ENCODE measurements at regions not wholly inside any gene's neighbourhood (a gene's known extent, or its start where the extent isn't known, plus 50 kb on each side); places are given as distances from the start of the nearest gene placed in this dataset.

DNA sequence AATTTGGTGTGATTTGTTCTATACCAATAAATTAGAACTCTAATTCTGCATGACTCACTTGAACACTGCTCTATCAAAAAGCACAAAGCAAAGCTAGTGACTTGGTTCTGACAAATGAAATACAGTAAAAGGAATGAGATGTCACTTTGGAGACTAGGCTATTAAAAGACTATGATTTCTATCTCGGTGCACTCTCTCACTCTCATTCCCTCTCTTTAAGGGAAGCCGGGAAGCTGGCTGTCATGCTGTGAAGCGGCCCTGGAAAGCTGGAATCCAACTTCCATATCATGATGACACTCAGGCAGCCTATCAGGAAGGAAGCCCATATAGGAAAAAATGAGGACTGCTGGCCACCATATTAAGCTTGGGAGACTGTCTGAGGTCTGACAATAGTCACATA is 590.1 kb upstream of the CBLB start:
- TF ChIP-seq EZH2phosphoT487 (IDR thresholded peaks at IDR 0.05) (no peak), EZH2 (IDR thresholded peaks at IDR 0.05) (no peak)
- TF ChIP-seq, protein P1, sequence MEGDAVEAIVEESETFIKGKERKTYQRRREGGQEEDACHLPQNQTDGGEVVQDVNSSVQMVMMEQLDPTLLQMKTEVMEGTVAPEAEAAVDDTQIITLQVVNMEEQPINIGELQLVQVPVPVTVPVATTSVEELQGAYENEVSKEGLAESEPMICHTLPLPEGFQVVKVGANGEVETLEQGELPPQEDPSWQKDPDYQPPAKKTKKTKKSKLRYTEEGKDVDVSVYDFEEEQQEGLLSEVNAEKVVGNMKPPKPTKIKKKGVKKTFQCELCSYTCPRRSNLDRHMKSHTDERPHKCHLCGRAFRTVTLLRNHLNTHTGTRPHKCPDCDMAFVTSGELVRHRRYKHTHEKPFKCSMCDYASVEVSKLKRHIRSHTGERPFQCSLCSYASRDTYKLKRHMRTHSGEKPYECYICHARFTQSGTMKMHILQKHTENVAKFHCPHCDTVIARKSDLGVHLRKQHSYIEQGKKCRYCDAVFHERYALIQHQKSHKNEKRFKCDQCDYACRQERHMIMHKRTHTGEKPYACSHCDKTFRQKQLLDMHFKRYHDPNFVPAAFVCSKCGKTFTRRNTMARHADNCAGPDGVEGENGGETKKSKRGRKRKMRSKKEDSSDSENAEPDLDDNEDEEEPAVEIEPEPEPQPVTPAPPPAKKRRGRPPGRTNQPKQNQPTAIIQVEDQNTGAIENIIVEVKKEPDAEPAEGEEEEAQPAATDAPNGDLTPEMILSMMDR (IDR thresholded peaks at IDR 0.05) = no peak
- no peak overlapping the region for H3K4me3 Mint-ChIP-seq

DNA sequence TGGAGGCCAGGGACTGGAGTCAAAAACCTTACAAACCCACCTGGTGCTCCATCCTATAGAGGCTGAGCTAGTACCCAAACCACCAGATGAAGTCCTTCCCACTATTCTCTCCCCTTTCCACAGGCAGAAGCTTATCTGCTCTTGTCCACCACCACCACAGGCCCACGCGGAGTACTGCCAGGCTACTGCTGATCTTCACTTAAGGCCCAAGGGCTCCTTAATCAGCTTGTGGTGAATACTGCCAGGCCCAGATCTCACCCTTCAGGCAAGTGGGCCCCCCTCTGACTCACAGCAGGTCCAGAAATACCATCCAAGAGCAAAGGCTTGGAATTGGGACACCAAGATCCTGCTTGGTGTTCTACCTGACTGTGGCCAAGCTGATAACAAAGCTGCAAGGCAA is 598.1 kb upstream of the CBLB start:
- Histone ChIP-seq H3K9me3 (ENCODE audit: low read depth) (no peaks in the 10 kb centered on the region), H3F3A (ENCODE audit: low read depth) (no peaks in the 10 kb centered on the region), H3K27ac (no peak overlapping the region), H3K36me3 (no peaks in the 10 kb centered on the region), H3K9ac (no peak overlapping the region), H3K4me2 (no peak overlapping the region), H3K4me3 (no peak overlapping the region), H4K20me1 (ENCODE audit: low read depth) (no peaks in the 10 kb centered on the region), H3K27me3 (no peaks in the 10 kb centered on the region), H2AFZ (replicated peaks) (no peak overlapping the region), H3K79me2 (ENCODE audit: low read depth) (no peaks in the 10 kb centered on the region), H3K4me1 (no peaks in the 10 kb centered on the region)
- H3K27ac Mint-ChIP-seq = no peak overlapping the region
- H3K9me3 Mint-ChIP-seq = peaks cover 5% of the 10 kb centered on the region
- DNase-seq (ENCODE audit: low spot score) = no peak
- H3K4me1 Mint-ChIP-seq = no peaks in the 10 kb centered on the region
- no peak for TF ChIP-seq EZH2phosphoT487 (IDR thresholded peaks at IDR 0.05)
- no peak for TF ChIP-seq EZH2 (IDR thresholded peaks at IDR 0.05)
- TF ChIP-seq, protein P1 (IDR thresholded peaks at IDR 0.05) = no peak
- no peak overlapping the region for H3K4me3 Mint-ChIP-seq
- no peaks in the 10 kb centered on the region for H3K27me3 Mint-ChIP-seq (ENCODE audit: insufficient read depth, low read depth)
- no peaks in the 10 kb centered on the region for H3K36me3 Mint-ChIP-seq

More for the DNA sequence above, 590.1 kb upstream of the CBLB start:
- Mint-ChIP-seq H3K9me3 (no peaks in the 10 kb centered on the region), H3K4me1 (peaks cover 13% of the 10 kb centered on the region), H3K27ac (no peak overlapping the region), H3K27me3 (ENCODE audit: insufficient read depth, low read depth) (peaks cover 5% of the 10 kb centered on the region), H3K36me3 (no peaks in the 10 kb centered on the region)
- Histone ChIP-seq H2AFZ (replicated peaks) (peak overlapping the region; percentile 67), H3K36me3 (no peaks in the 10 kb centered on the region), H4K20me1 (ENCODE audit: low read depth) (no peaks in the 10 kb centered on the region), H3F3A (ENCODE audit: low read depth) (no peaks in the 10 kb centered on the region), H3K4me3 (no peak overlapping the region), H3K4me2 (no peak overlapping the region), H3K27me3 (no peaks in the 10 kb centered on the region), H3K4me1 (no peaks in the 10 kb centered on the region), H3K79me2 (ENCODE audit: low read depth) (no peaks in the 10 kb centered on the region), H3K9ac (no peak overlapping the region), H3K9me3 (ENCODE audit: low read depth) (no peaks in the 10 kb centered on the region), H3K27ac (no peak overlapping the region)
- no peak for DNase-seq (ENCODE audit: low spot score)

DNA sequence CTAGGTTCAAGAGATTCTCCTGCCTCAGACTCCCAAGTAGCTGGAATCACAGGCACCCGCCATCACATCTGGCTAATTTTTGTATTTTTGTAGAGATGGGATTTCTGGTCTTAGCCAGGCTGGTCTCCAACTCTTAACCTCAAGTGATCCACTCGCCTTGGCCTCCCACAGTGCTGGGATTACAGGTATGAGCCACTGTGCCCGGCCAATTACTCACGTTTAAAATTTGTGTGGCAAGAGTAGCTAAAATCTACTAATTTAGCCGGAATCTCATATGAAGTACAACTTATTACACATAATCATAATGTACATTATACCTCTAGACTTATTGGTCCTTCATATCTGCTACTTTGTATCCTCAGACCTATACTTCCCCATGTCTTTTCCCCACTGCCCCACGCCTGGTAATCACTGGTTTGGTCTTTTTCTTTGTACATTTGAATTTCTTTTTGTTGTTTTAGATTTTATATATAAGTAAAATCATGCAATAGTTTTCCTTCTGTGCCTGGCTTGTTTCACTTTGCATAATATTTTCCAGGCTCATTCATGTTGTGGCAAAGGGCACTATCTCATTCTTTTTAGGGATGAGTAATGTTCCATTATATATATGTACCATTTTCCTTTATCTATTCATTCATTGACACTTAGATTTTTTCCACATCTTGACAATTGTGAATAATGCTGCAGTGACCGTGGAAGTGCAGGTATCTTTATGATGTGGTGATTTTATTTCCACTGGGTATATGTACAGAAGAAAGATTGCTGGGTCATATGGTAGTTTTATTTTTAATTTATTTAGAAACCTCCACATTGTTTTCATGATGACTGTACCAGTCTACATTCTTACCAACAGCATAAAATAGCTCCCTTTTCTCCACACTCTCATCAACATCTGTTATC is 605.0 kb upstream of the CBLB start:
- Histone ChIP-seq H3F3A (ENCODE audit: low read depth) (no peaks in the 10 kb centered on the region), H3K27me3 (no peaks in the 10 kb centered on the region), H3K79me2 (ENCODE audit: low read depth) (no peaks in the 10 kb centered on the region), H3K36me3 (no peaks in the 10 kb centered on the region), H3K4me2 (no peak overlapping the region), H3K9ac (no peak overlapping the region), H3K4me3 (no peak overlapping the region), H2AFZ (replicated peaks) (no peak overlapping the region), H3K9me3 (ENCODE audit: low read depth) (peaks cover 5% of the 10 kb centered on the region), H3K4me1 (no peaks in the 10 kb centered on the region), H3K27ac (no peak overlapping the region), H4K20me1 (ENCODE audit: low read depth) (no peaks in the 10 kb centered on the region)
- TF ChIP-seq EZH2 (IDR thresholded peaks at IDR 0.05) (no peak), EZH2phosphoT487 (IDR thresholded peaks at IDR 0.05) (no peak)
- TF ChIP-seq, protein P1 (IDR thresholded peaks at IDR 0.05) = no peak
- Mint-ChIP-seq H3K27ac (no peak overlapping the region), H3K36me3 (no peaks in the 10 kb centered on the region), H3K27me3 (ENCODE audit: insufficient read depth, low read depth) (peaks cover 2% of the 10 kb centered on the region), H3K9me3 (peaks cover 4% of the 10 kb centered on the region), H3K4me1 (no peaks in the 10 kb centered on the region), H3K4me3 (no peak overlapping the region)
- DNase-seq (ENCODE audit: low spot score) = no peak

Measured in neural progenitor cell (in vitro differentiated cells).